NCI-H1930 (cell line): ENCODE measurements at regions not wholly inside any gene's neighbourhood (a gene's known extent, or its start where the extent isn't known, plus 50 kb on each side); places are given as distances from the start of the nearest gene placed in this dataset.

Experiments used
- DNase-seq, 2 experiments: peaks; one replicate each; lab custom pipeline; 2025; lab: John Stamatoyannopoulos, UW

- no peak for DNase-seq
Observed at GRCh38 chr4:189032606-189033338, 893.5 kb downstream of the TRIML1 start.

GRCh38 chr4:189033801-189034347, 894.6 kb downstream of the TRIML1 start:
- no peak for DNase-seq

- DNase-seq, result no peak
Observed at GRCh38 chr4:189035091-189035490, 895.9 kb downstream of the TRIML1 start.

- no peak for DNase-seq
Observed at GRCh38 chr4:189035654-189036053, 896.4 kb downstream of the TRIML1 start.

- no peak for DNase-seq
Observed at GRCh38 chr4:189036906-189037305, 897.7 kb downstream of the TRIML1 start.

GRCh38 chr4:189046642-189047041, 894.0 kb upstream of the FRG1 start:
- DNase-seq, result no peak

GRCh38 chr4:189048119-189048518, 892.6 kb upstream of the FRG1 start:
- no peak for DNase-seq

- DNase-seq, result no peak
Observed at GRCh38 chr4:189049682-189050081, 891.0 kb upstream of the FRG1 start.

GRCh38 chr4:189050643-189051042, 890.0 kb upstream of the FRG1 start:
- no peak for DNase-seq

- DNase-seq, result no peak
Observed at GRCh38 chr4:189053621-189054020, 887.1 kb upstream of the FRG1 start.

- no peak for DNase-seq
Observed at GRCh38 chr4:189060104-189060503, 880.6 kb upstream of the FRG1 start.

GRCh38 chr4:189062047-189062820, 878.4 kb upstream of the FRG1 start:
- no peak for DNase-seq

- no peak for DNase-seq
Observed at GRCh38 chr4:189069772-189070171, 870.9 kb upstream of the FRG1 start.

GRCh38 chr4:189071241-189071640, 869.4 kb upstream of the FRG1 start:
- DNase-seq, result no peak

GRCh38 chr4:189073739-189074138, 866.9 kb upstream of the FRG1 start:
- no peak for DNase-seq

- DNase-seq, result no peak
Observed at GRCh38 chr4:189081826-189082225, 858.8 kb upstream of the FRG1 start.

GRCh38 chr4:189083769-189084168, 856.9 kb upstream of the FRG1 start:
- no peak for DNase-seq

GRCh38 chr4:189084671-189085070, 856.0 kb upstream of the FRG1 start:
- no peak for DNase-seq

- DNase-seq, result no peak
Observed at GRCh38 chr4:189087971-189088370, 852.7 kb upstream of the FRG1 start.

GRCh38 chr4:189088780-189089179, 851.9 kb upstream of the FRG1 start:
- DNase-seq, result no peak

- DNase-seq, result no peak
Observed at GRCh38 chr4:189090174-189090814, 850.4 kb upstream of the FRG1 start.

- no peak for DNase-seq
Observed at GRCh38 chr4:189092581-189092980, 848.1 kb upstream of the FRG1 start.

GRCh38 chr4:189096108-189096507, 844.6 kb upstream of the FRG1 start:
- DNase-seq, result no peak
